Lung (tissue), 11 donors: ENCODE measurements at regions not wholly inside any gene's neighbourhood (a gene's known extent, or its start where the extent isn't known, plus 50 kb on each side); places are given as distances from the start of the nearest gene placed in this dataset.

ENCODE experiments used
- ATAC-seq: fragments of 200-7000 bp; cut with Tn5 transposase; one replicate; pipeline ENCODE4 v1.9.1; 2020; ENCODE audit warnings: moderate number of reproducible peaks; ENCODE audit not compliant: insufficient read depth, low FRiP score
- DNase-seq, 3 donors: peaks; one replicate each; pipeline ENCODE4 v3.0.0-alpha.2; 2013 to 2017
- H3K27ac ChIP-seq, 2 donors: one replicate each; pipeline ENCODE4 v1.5.1; 2013; ENCODE audit warnings: mild to moderate bottlenecking in 2 of 2, moderate library complexity in 2 of 2, control low read depth in 1 of 2, inconsistent platforms in 1 of 2, low read depth in 1 of 2, low read length in 1 of 2
- H3K27me3 ChIP-seq, 3 donors: one replicate each; pipeline ENCODE4 v1.5.1; 2013; ENCODE audit warnings: low read length in 2 of 3; ENCODE audit not compliant: control insufficient read depth in 3 of 3, insufficient read depth in 3 of 3
- H3K36me3 ChIP-seq, 4 donors: one replicate each; pipeline ENCODE4 v1.5.1; 2013; ENCODE audit warnings: low read length in 4 of 4, mild to moderate bottlenecking in 1 of 4, moderate library complexity in 1 of 4; ENCODE audit not compliant: control insufficient read depth in 4 of 4, insufficient read depth in 4 of 4
- H3K4me1 ChIP-seq, 5 donors: one replicate each; pipeline ENCODE4 v1.5.1; 2013; ENCODE audit warnings: low read length in 5 of 5, mild to moderate bottlenecking in 2 of 5, moderate library complexity in 1 of 5; ENCODE audit not compliant: control insufficient read depth in 5 of 5, insufficient read depth in 5 of 5
- H3K4me3 ChIP-seq: one replicate; pipeline ENCODE4 v1.5.1; 2013; ENCODE audit warnings: mild to moderate bottlenecking, control low read depth, moderate library complexity
- H3K9ac ChIP-seq, 2 donors: one replicate each; pipeline ENCODE4 v1.5.1; 2013; ENCODE audit warnings: low read length in 2 of 2, control low read depth in 1 of 2; ENCODE audit not compliant: insufficient read depth in 1 of 2
- H3K9me3 ChIP-seq, 4 donors: one replicate each; pipeline ENCODE4 v1.5.1; 2013; ENCODE audit warnings: low read length in 3 of 4, mild to moderate bottlenecking in 1 of 4, moderate library complexity in 1 of 4; ENCODE audit not compliant: control insufficient read depth in 4 of 4, insufficient read depth in 3 of 4
- CTCF ChIP-seq: IDR thresholded peaks from 2 replicates; pipeline ENCODE4 v1.5.1; 2012; ENCODE audit warnings: mild to moderate bottlenecking; ENCODE audit errors: control extremely low read depth, extremely low read depth
- WGBS, 2 donors: extraction: QIAGEN DNeasy Blood & Tissue Kit; methylation state at CpG; one replicate each; pipeline ENCODE4 v1.1.7; 2013; 5-methylcytosine and 5-hydroxymethylcytosine counted together
- donor health status: control.
- donor health status: control.
- donor health status: Bipolar disorder and iron deficiency.
- donor health status: healthy.
- donor health status: DM: yes; HTN: yes; CAD: no.

GRCh38 chr5:67487862-67488261 lies 291.3 kb upstream of the CD180 start:
- H3K9me3 ChIP-seq = no peaks in the 10 kb centered on the region
- peaks cover 0 to 21% (median 0%) of the 10 kb centered on the region in 5 donors for H3K4me1 ChIP-seq
- no peak overlapping the region for H3K27ac ChIP-seq
- no peak for TF ChIP-seq CTCF
- DNase-seq (no peak), ATAC-seq (no peak)
- no peaks in the 10 kb centered on the region for H3K36me3 ChIP-seq
- no peaks in the 10 kb centered on the region for H3K27me3 ChIP-seq
- no peak overlapping the region for H3K4me3 ChIP-seq
- no peak overlapping the region for H3K9ac ChIP-seq
- 63 to 72% methylated on average over 4 of the region's 4 CpGs for WGBS, 2 donors

GRCh38 chr5:67483453-67484030 lies 286.9 kb upstream of the CD180 start:
- Histone ChIP-seq H3K4me3 (no peak overlapping the region), H3K36me3 (no peaks in the 10 kb centered on the region), H3K9ac (no peak overlapping the region), H3K9me3 (no peaks in the 10 kb centered on the region), H3K27me3 (no peaks in the 10 kb centered on the region), H3K4me1 (peaks cover 0 to 1% (median 0%) of the 10 kb centered on the region in 5 donors), H3K27ac (no peak overlapping the region)
- no peak for TF ChIP-seq CTCF
- whole genome bisulfite sequencing, 2 donors = 81 to 91% methylated on average over 2 of the region's 2 CpGs
- ATAC-seq = no peak
- DNase-seq = no peak

GRCh38 chr5:67481362-67481761 lies 284.8 kb upstream of the CD180 start:
- Histone ChIP-seq H3K27me3 (no peaks in the 10 kb centered on the region), H3K9ac (no peak overlapping the region), H3K36me3 (no peaks in the 10 kb centered on the region), H3K9me3 (no peaks in the 10 kb centered on the region), H3K27ac (no peak overlapping the region), H3K4me1 (no peaks in the 10 kb centered on the region), H3K4me3 (no peak overlapping the region)
- no peak for TF ChIP-seq CTCF
- DNase-seq = no peak
- ATAC-seq = no peak
- WGBS, 2 donors = 97 to 98% methylated on average over 1 of the region's 1 CpG

GRCh38 chr5:67478337-67478736 lies 281.7 kb upstream of the CD180 start:
- no peak for TF ChIP-seq CTCF

More at GRCh38 chr5:67478337-67478736, 281.7 kb upstream of the CD180 start:
- no peaks in the 10 kb centered on the region for H3K9me3 ChIP-seq
- H3K27ac ChIP-seq = no peak overlapping the region
- ATAC-seq (no peak), DNase-seq (no peak)
- no peak overlapping the region for H3K9ac ChIP-seq
- no peaks in the 10 kb centered on the region for H3K27me3 ChIP-seq
- H3K4me1 ChIP-seq = no peaks in the 10 kb centered on the region
- H3K4me3 ChIP-seq = no peak overlapping the region
- 79 to 81% methylated on average over 2 of the region's 2 CpGs for WGBS, 2 donors
- no peaks in the 10 kb centered on the region for H3K36me3 ChIP-seq
